ENCODE measurements at regions not wholly inside any gene's neighbourhood (a gene's known extent, or its start where the extent isn't known, plus 50 kb on each side); places are given as distances from the start of the nearest gene placed in this dataset.
"Not testable (repeated sequence)": the region's sequence is repeated elsewhere in the genome, so short reads cannot be mapped to it uniquely, and the experiment has no call there.

- DNase-seq (ENCODE audit: extremely low read depth in 1 of 11, low read depth in 9 of 11, low spot score in 4 of 11) = no peak
Observed at GRCh38 chr6:166848979-166849748, 107.2 kb downstream of the RNASET2 start.

DNA sequence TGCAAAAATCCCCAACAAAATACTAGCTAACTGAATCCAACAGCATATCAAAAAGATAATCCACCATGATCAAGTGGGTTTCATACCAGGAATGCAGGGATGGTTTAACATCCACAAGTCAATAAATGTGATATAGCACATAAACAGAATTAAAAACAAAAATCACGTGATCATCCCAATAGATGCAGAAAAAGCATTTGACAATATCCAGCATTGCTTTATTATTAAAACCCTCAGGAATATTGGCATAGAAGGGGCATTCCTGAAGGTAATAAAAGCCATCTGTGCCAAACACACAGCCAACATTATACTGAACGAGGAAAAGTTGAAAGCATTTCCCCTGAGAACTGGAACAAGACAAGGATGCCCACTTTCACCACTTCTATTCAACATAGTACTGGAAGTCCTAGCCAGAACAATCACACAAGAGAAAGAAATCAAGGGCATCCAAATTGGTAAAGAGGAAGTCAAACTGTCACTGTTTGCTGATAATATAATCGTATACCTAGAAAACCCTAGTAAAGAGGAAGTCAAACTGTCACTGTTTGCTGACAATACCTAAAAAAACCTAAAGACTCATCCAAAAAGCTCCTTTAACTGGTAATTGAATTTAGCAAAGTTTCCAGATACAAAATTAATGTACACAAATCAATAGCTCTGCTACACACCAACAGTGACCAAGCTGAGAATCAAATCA lies 109.8 kb downstream of the RNASET2 start:
- DNase-seq (ENCODE audit: extremely low read depth in 1 of 11, low read depth in 9 of 11, low spot score in 4 of 11) = not testable (repeated sequence)

DNA sequence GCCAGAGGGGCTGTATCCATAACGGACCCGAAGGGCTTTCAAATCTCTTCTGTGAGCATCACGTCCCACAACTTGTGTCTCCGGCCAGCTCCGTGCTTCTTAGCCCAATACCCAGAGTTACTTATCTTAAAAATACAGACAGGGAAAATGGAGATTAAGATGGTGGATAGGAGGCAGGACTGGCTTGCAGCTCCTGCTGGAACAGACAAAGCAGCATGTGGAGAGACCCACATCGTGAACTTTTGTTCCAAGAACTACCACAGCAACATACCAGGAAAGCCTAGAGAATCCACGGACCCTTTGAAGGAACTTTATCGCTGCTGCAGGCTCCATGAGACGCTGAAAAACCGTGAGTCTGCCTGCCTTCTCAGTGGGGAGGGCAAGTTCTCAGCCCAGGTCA lies 113.7 kb downstream of the RNASET2 start:
- no peak for DNase-seq (ENCODE audit: extremely low read depth in 1 of 11, low read depth in 9 of 11, low spot score in 4 of 11)

DNA sequence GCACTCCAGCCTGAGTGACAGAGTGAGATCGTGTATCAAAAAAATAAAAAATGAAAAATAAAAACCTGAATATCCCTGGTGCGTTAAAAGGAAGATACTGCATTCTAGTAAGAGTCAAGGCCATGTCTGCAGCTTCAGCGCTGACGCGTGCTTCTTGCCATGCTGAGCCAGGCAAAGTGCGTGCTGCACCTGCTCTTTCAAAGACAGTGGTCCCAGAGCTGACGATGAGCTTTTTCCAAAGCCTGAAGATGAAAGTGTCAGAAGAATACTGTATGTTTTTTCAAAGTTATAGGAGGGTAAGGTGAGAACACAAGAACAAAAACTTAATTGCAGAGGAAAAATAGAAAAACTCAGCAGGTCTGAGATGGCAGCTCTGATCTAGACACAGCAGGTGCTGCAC lies 115.1 kb downstream of the RNASET2 start:
- no peak for DNase-seq (ENCODE audit: extremely low read depth in 1 of 11, low read depth in 9 of 11, low spot score in 4 of 11)

DNA sequence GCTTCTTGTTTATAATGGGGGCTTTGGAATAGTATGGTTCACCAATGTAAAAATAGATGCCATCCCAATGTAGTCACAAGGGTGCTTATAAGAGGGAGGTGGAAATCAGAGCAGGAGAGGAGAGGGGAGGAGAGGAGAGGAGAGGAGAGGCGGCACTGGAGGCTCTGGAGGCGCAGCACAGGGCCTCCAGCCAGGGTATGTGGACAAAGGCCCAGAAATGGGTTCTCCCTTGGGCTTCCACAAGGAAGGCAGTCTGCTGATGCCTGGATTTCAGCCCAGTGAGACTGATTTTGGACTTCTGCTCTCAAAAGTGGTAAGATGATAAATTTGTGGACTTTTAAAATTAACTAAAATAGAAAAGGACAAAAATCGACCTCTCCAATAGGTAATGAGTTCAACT lies 116.8 kb downstream of the RNASET2 start:
- DNase-seq (ENCODE audit: extremely low read depth in 1 of 11, low read depth in 9 of 11, low spot score in 4 of 11) = no peak

- DNase-seq (ENCODE audit: extremely low read depth in 1 of 11, low read depth in 9 of 11, low spot score in 4 of 11) = no peak
Observed at GRCh38 chr6:166838987-166839386, 117.4 kb downstream of the RNASET2 start.

DNA sequence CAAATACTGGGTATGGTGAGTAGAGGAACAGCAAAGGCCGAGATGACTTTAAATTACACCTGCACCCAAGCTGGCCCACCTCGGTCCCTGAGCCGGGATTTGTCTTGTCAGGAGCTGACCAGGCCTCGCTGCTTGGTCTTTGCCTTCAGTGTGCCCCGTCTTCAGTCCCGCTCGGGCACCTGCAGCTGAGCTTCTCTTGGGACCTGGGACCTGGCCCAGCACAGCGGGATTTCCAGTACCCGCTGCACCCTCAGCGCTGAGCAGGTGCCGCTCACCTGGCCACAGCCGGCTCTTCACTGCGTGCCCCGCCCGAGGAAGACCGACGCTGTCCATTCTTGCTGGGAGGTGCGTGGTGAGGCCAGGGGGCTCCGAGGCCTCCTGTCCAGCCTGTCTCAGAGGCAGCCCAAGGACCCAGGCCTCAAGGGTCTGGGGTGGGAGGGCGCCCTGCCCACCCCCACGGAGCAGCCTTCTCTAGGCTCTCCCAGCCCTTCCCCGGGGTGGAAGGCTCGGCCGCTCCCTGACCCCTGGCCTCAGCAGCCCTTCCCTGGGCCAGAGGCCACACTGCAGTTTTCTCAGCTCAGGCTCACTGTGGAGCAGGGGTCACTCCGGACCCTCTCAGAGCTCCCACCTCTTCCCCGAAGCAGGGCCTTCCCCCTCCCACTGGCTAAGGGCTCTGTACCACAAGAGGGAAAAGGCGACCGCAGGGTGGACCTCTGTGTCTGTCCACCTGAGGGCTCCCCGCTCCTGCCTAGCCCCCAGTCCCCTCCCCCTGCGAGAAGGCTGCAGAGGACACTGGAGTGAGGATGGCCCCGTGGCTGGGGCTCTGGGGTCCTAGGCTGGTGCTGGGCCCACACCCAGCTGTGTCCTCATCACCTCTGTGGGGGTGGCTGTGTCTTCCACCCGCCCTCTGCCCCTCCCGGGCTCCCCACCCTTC lies 119.3 kb downstream of the RNASET2 start:
- DNase-seq (ENCODE audit: extremely low read depth in 1 of 11, low read depth in 9 of 11, low spot score in 4 of 11) = no peak

DNA sequence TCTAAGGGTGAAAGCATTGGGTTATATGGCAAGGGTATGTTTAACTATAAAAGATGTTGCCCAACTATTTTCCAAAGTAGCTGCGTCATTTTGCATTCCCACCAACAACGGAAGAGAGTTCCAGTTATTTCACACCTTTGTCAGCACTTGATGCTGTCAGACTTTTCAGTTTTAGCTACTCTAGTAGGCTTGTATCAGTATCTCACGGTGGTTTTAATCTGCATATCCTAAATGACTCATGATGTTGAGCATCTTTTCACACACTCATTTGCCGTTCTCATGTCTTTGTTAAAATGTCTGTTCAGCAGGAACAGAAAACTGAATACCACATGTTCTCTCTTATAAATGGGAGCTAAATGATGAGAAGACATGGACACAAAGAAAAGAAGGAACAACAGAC lies 122.3 kb downstream of the RNASET2 start:
- no peak for DNase-seq (ENCODE audit: extremely low read depth in 1 of 11, low read depth in 9 of 11, low spot score in 4 of 11)

DNA sequence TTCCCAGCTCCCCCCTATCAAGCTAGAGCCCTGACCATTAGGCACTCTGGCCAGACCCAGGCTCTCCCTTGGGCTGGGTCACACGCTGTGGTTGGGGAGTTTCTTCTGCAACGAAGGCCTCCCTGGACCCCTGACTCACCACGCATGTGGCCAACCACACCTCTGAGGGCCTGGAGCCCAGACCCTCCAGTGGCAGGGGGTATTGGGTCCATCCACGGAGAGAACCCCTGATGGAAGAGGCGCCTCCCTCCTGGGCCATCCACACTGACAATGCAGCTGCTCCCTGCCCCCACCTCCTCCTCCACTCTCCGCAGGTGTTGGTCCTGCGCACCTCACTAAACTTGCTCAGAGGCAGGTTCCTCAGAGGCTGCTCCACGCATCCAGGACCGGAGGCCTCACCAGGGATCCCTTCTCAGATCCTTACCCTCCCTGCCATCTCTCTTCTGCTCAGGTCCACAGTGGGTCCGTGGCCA lies 125.4 kb downstream of the RNASET2 start:
- no peak for DNase-seq (ENCODE audit: extremely low read depth in 1 of 11, low read depth in 9 of 11, low spot score in 4 of 11)

DNA sequence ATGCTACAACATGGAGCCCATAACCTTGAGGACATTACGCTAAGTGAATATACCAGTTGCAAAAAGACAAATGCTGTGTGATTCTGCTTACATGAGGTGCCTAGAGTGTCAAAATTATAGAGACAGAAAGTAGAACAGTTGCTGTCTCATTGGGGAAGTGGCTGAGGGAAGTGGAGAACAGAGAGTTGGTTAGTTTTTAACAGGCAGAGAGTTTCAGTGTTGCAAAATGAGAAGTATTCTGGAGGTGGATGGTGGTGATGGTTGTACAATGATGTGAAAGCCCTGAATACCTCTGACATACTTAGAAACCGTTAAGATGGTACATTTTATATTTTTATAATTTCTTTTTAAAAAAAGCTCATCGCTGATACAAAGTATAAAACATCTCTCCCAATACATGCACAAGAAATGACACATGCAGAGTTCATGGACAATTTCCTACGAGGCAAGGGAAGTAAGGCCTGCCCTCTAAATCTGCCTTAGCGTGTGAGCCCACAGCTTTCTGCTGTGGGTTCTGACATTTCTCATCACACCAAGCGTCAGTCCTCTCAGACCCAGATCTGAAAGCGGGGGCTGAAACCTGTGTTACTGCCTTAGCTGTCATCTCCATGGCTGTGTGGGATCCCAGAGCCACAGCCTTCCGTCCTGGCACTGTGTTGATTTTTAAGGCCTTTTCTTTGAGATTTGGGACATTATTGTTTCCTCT lies 126.0 kb downstream of the RNASET2 start:
- DNase-seq (ENCODE audit: extremely low read depth in 1 of 11, low read depth in 9 of 11, low spot score in 4 of 11) = no peak

DNA sequence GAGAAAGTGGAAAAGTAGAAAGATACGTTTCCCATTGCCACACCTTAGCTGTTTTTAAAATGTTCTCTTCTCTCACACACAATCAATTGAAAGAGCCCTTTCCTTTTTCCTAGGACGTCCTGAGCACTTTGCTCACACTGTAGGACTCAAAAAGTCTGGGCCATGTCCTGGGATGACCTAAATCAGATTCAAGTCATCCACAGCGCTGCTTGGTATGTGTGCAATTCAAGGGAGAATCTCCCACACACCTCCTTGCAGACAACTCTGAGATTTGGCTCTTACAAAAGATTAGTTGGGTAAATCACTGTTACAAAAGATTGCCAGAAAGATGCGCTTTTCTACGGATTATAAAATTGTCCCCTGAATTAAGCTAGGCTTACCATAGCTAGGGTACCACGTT lies 130.1 kb downstream of the RNASET2 start:
- no peak for DNase-seq (ENCODE audit: extremely low read depth in 1 of 11, low read depth in 9 of 11, low spot score in 4 of 11)

GRCh38 chr6:166825553-166826145 lies 130.7 kb downstream of the RNASET2 start:
- no peak for DNase-seq (ENCODE audit: extremely low read depth in 1 of 11, low read depth in 9 of 11, low spot score in 4 of 11)

DNA sequence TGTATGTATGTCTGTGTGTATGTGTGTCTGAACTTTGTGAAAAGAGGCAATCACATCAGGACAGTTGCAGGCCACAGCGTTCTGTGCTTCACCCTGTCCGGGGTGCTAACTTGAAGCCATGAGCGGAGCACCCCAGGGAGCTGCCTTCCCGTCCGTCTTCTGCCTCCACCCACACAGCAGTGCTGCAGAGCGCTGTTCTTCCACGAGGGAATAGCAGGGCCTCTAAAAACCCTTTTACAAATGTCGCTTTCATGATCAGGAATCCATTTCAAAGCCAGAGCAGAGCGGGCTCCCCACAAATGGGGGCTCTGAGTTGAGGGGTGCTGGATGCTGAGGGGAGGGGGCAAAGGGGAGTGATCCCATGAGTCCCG lies 131.5 kb downstream of the RNASET2 start:
- DNase-seq (ENCODE audit: extremely low read depth in 1 of 11, low read depth in 9 of 11, low spot score in 4 of 11) = no peak

GRCh38 chr6:166824146-166824879 lies 132.0 kb downstream of the RNASET2 start:
- no peak for DNase-seq (ENCODE audit: extremely low read depth in 1 of 11, low read depth in 9 of 11, low spot score in 4 of 11)

- no peak for DNase-seq (ENCODE audit: extremely low read depth in 1 of 11, low read depth in 9 of 11, low spot score in 4 of 11)
Observed at GRCh38 chr6:166822609-166823008, 133.7 kb downstream of the RNASET2 start.

DNA sequence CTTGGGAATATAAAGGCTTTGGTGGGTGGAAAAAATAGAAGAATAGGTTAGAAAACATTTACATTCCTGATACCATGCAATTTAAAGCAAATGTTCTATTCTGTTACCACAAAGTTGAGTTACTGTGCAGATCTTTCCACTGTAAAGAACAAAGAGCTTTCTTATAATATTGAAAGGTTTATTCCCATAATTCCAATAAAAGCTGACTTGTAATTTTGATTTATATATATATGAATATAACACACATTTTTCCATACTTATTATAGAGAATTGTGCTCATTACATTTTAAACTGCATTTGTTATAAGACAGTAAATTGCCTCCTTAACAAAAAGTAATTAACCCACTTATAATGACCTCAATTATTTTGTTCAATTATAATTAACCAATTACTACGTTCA lies 135.9 kb downstream of the RNASET2 start:
- DNase-seq (ENCODE audit: extremely low read depth in 1 of 11, low read depth in 9 of 11, low spot score in 4 of 11) = no peak

- DNase-seq (ENCODE audit: extremely low read depth in 1 of 11, low read depth in 9 of 11, low spot score in 4 of 11) = no peak
Observed at GRCh38 chr6:166820070-166820469, 136.3 kb downstream of the RNASET2 start.

- peak in 10 of 11 donors; percentile 2 to 38 (median 20) for DNase-seq (ENCODE audit: extremely low read depth in 1 of 11, low read depth in 9 of 11, low spot score in 4 of 11)
Observed at GRCh38 chr6:166815629-166816028, 140.7 kb downstream of the RNASET2 start.

All from renal cortex interstitium (tissue), 11 donors.